Small intestine (tissue), 7 donors: ENCODE measurements at regions not wholly inside any gene's neighbourhood (a gene's known extent, or its start where the extent isn't known, plus 50 kb on each side); places are given as distances from the start of the nearest gene placed in this dataset.
"Not testable (repeated sequence)": the region's sequence is repeated elsewhere in the genome, so short reads cannot be mapped to it uniquely, and the experiment has no call there.

Experiments
- DNase-seq, 2 donors: peaks; one replicate each; pipeline versions ENCODE4 v3.0.0 to v3.0.0-alpha.2; 2013
- FAIRE-seq: peaks from 2 replicates; lab custom pipeline; 2012; peaks lifted over from hg19 to GRCh38; lab: Jason Lieb, UNC
- H3K27ac ChIP-seq, 3 donors: one replicate each; pipeline ENCODE4 v1.5.1; 2013; ENCODE audit warnings: low read length in 2 of 3, mild to moderate bottlenecking in 2 of 3, control low read depth in 1 of 3, inconsistent platforms in 1 of 3, low read depth in 1 of 3, moderate library complexity in 1 of 3
- H3K27me3 ChIP-seq, 3 donors: one replicate each; pipeline ENCODE4 v1.6.1; 2013; ENCODE audit warnings: low read length in 3 of 3, inconsistent platforms in 1 of 3; ENCODE audit not compliant: control insufficient read depth in 3 of 3, insufficient read depth in 3 of 3
- H3K36me3 ChIP-seq, 3 donors: one replicate each; pipeline ENCODE4 v1.6.1; 2013; ENCODE audit warnings: low read length in 3 of 3, inconsistent platforms in 1 of 3, low read depth in 1 of 3, mild to moderate bottlenecking in 1 of 3, moderate library complexity in 1 of 3; ENCODE audit not compliant: control insufficient read depth in 3 of 3, insufficient read depth in 2 of 3
- H3K4me1 ChIP-seq, 3 donors: one replicate each; pipeline ENCODE4 v1.6.1; 2013; ENCODE audit warnings: low read length in 2 of 3, inconsistent platforms in 1 of 3, low read depth in 1 of 3, mild to moderate bottlenecking in 1 of 3, moderate library complexity in 1 of 3; ENCODE audit not compliant: control insufficient read depth in 3 of 3, insufficient read depth in 2 of 3
- H3K4me3 ChIP-seq, 3 donors: one replicate each; pipeline ENCODE4 v1.5.1; 2013; ENCODE audit warnings: low read length in 3 of 3, control low read depth in 1 of 3, inconsistent platforms in 1 of 3, low read depth in 1 of 3, mild to moderate bottlenecking in 1 of 3, moderate library complexity in 1 of 3
- H3K9me3 ChIP-seq, 2 donors: one replicate each; pipeline ENCODE4 v1.6.1; 2013; ENCODE audit warnings: low read depth in 1 of 2, low read length in 1 of 2; ENCODE audit not compliant: control insufficient read depth in 2 of 2, insufficient read depth in 1 of 2
- WGBS, 3 donors: extraction: QIAGEN DNeasy Blood & Tissue Kit; methylation state at CpG; one replicate each; pipeline ENCODE4 v1.1.7; 2013; 5-methylcytosine and 5-hydroxymethylcytosine counted together
- donor health status: healthy with polysubstance abuse.
- donor health status: control.
- donor health status: control.
- donor health status: Bipolar disorder and iron deficiency.
- donor health status: healthy.

DNA sequence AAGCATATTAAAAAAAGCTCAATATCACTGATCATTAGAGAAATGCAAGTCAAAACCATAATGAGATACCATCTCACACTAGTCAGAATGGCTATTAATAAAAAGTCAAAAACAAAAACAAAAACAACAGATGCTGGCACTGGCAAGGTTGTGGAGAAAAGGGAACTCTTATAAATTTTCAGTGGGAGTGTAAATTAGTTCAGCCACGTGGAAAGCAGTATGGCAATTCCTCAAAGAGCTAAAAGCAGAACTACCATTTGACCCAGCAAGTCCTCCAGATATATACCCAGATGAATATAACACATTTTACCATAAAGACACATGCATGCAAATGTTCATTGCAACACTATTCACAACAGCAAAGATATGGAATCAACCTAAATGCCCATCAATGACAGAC, 68.7 kb upstream of the MEGF10 start:
- WGBS, 3 donors: 47 to 71% (median 51%) methylated on average over 1 of the region's 1 CpG

GRCh38 chr5:127222571-127223156, 67.9 kb upstream of the MEGF10 start:
- H3K27ac ChIP-seq, FAIRE-seq: not testable (repeated sequence)
- WGBS, 3 donors: 66 to 100% (median 93%) methylated on average over 1 of the region's 1 CpG

More for the DNA sequence above, 68.7 kb upstream of the MEGF10 start:
- H3K4me1 ChIP-seq, H3K27ac ChIP-seq, H3K9me3 ChIP-seq, H3K27me3 ChIP-seq, H3K4me3 ChIP-seq, DNase-seq, FAIRE-seq, H3K36me3 ChIP-seq: not testable (repeated sequence)

DNA sequence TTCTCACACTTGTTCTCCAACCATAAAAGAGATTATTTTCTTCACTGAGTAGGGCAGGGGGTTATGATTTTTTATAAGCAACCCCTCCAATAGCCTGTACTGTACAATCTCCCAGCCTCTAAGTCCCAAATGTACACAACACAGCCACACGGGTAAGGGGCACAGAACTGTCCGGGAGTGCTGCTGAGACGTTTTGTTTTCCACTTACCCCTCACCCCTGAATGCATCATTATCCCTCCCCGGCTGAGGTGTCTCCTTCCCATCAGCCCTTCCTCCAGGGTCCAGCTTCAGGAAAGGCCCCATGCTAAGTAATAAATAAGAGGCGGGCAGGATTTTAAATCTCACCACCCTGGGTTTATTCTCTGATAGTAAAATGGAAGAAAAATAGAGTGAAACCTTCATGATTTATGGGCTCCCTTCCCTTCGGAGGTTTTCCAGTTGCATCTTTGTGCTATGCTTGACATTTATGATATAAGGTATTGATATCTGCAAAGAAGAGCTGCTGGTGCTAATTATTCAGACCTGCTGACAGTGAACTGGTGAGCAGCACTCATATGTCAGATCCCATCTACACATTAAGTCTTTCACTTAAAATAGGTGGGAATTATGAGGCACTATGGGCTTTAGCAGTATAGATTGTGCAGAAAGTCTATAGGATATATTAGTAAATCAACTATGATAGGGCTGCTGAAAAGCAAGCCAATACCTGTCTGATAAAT, 67.2 kb upstream of the MEGF10 start:
- DNase-seq: no peak
- H3K27me3 ChIP-seq: no peaks in the 10 kb centered on the region
- WGBS, 3 donors: 67 to 70% (median 70%) methylated on average over 6 of the region's 6 CpGs
- no peaks in the 10 kb centered on the region for H3K36me3 ChIP-seq
- no peaks in the 10 kb centered on the region for H3K9me3 ChIP-seq
- FAIRE-seq: no peak
- H3K4me1 ChIP-seq: no peaks in the 10 kb centered on the region
- H3K27ac ChIP-seq: no peak overlapping the region
- no peak overlapping the region for H3K4me3 ChIP-seq

More at GRCh38 chr5:127222571-127223156, 67.9 kb upstream of the MEGF10 start:
- H3K36me3 ChIP-seq, H3K4me3 ChIP-seq, H3K27me3 ChIP-seq, H3K4me1 ChIP-seq, H3K9me3 ChIP-seq, DNase-seq: not testable (repeated sequence)

GRCh38 chr5:127227881-127228280, 62.7 kb upstream of the MEGF10 start:
- H3K4me3 ChIP-seq: no peak overlapping the region
- DNase-seq: no peak
- H3K4me1 ChIP-seq: no peaks in the 10 kb centered on the region
- FAIRE-seq: no peak
- no peak overlapping the region for H3K27ac ChIP-seq
- no peaks in the 10 kb centered on the region for H3K36me3 ChIP-seq
- H3K9me3 ChIP-seq: no peaks in the 10 kb centered on the region
- H3K27me3 ChIP-seq: no peaks in the 10 kb centered on the region
- WGBS, 3 donors: 95 to 97% (median 96%) methylated on average over 4 of the region's 4 CpGs

- no peaks in the 10 kb centered on the region for H3K4me1 ChIP-seq
- DNase-seq (no peak), FAIRE-seq (no peak)
- H3K27ac ChIP-seq: peak overlapping the region in 2 of 3 donors; percentile 14 to 62
- 73 to 88% (median 83%) methylated on average over 18 of the region's 18 CpGs for WGBS, 3 donors
- no peaks in the 10 kb centered on the region for H3K9me3 ChIP-seq
- peak overlapping the region in 1 of 3 donors; percentile 67 for H3K4me3 ChIP-seq
- H3K36me3 ChIP-seq: no peaks in the 10 kb centered on the region
- H3K27me3 ChIP-seq: no peaks in the 10 kb centered on the region
These were observed 61.9 kb upstream of the MEGF10 start for GRCh38 chr5:127228540-127229184.

DNA sequence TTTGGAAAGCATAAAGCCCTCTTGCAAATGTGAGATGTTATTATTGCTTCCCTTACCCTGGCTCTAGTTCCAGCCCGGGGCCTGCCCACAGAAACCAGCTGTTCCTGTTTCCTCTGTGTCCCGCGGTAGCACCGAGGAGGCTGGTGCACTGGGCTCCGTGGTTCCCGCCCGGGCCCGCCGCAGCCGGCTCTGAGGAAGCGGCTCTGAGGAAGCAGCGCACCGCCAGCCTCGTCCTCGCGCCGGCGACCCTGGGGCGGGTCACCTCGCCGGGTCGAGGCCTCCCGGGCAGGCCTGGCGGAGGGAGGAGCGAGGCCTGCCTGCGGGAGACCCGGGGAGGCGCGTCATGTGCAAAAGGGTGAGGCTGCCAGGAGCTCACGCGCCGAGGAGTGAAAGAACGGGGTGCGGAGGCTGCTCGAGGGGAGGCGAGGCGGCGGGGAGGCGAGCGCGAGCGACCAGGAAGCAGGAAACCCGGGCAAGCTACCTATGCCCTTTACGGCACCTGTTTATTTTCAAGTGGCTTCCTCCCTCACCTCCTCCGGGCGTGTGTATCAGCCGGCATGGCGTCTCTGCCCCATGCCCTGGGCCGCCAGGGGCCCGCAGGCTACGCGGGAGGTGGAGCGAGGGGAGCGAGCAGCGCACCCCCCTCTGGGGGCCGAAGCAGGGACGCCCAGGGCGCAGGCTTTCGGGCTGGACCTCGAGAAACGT, 61.3 kb upstream of the MEGF10 start:
- Histone ChIP-seq H3K9me3 (no peaks in the 10 kb centered on the region), H3K27me3 (no peaks in the 10 kb centered on the region), H3K4me3 (peak overlapping the region; percentile 50 to 69 (median 67)), H3K36me3 (no peaks in the 10 kb centered on the region), H3K4me1 (no peaks in the 10 kb centered on the region), H3K27ac (peak overlapping the region; percentile 14 to 62 (median 45))
- FAIRE-seq (no peak), DNase-seq (peak; percentile 71 to 84)
- 0 to 1% (median 1%) methylated on average over 58 to 61 of the region's 61 CpGs for WGBS, 3 donors

DNA sequence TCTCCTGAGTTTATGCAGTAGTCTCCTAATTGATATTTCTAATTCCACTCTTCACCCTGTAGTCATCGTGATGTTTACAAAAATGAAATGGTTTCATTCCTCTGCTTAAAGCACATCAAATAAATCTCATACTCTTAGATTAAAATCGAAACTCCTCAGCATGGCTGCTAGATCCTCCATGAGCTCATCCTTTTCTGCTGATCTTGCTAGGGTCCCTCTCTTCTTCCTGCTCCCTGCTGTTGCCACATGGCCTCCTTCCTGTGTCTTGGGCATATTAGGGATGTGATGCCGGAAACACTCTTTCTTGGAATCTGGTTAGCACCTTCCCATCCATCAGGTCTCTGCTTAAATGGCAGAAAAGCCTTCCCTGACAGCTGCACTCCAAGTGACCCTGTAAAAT, 59.5 kb upstream of the MEGF10 start:
- no peaks in the 10 kb centered on the region for H3K4me1 ChIP-seq

DNA sequence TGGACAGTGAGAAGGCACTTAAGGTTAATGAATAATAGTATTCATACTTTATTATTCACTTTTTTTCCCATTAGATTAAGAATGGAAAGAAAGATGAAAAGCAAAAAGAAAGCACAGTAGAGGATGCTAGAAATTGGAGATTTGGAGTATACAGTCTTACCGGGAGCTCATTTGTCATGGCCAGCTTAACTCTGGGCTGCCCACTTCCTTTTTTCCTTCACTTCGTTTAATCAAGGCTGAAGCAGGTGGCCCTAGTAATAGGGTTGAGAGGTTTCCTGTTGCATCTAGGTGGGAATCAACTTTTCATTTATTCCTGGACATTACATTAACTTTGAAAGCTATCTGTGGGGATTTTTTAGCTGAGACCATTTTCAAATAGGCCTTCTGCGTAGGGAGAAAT, 57.0 kb upstream of the MEGF10 start:
- H3K4me3 ChIP-seq: no peak overlapping the region
- no peaks in the 10 kb centered on the region for H3K4me1 ChIP-seq
- DNase-seq: no peak
- H3K9me3 ChIP-seq: no peaks in the 10 kb centered on the region
- WGBS, 3 donors: 69 to 83% (median 73%) methylated on average over 3 of the region's 3 CpGs
- H3K27me3 ChIP-seq: no peaks in the 10 kb centered on the region
- FAIRE-seq: no peak
- no peaks in the 10 kb centered on the region for H3K36me3 ChIP-seq
- H3K27ac ChIP-seq: no peak overlapping the region

More for the DNA sequence above, 59.5 kb upstream of the MEGF10 start:
- FAIRE-seq (no peak), DNase-seq (no peak)
- no peaks in the 10 kb centered on the region for H3K36me3 ChIP-seq
- H3K9me3 ChIP-seq: no peaks in the 10 kb centered on the region
- H3K4me3 ChIP-seq: no peak overlapping the region
- WGBS, 3 donors: 88 to 99% (median 90%) methylated on average over 3 of the region's 3 CpGs
- no peak overlapping the region for H3K27ac ChIP-seq
- no peaks in the 10 kb centered on the region for H3K27me3 ChIP-seq
